BE2C (cell line): ENCODE measurements at regions not wholly inside any gene's neighbourhood (a gene's known extent, or its start where the extent isn't known, plus 50 kb on each side); places are given as distances from the start of the nearest gene placed in this dataset.

Experiments used
- DNase-seq: peaks from one replicate; pipeline ENCODE4 v3.0.0-alpha.2; 2020
- H3K27me3 ChIP-seq: fragments of 250-450 bp; sonication (Bioruptor Pico); 2 replicates; pipeline ENCODE4 v1.5.1; 2020; ENCODE audit warnings: mild to moderate bottlenecking
- H3K36me3 ChIP-seq: fragments of 250-450 bp; sonication (Bioruptor Pico); 2 replicates; pipeline ENCODE4 v1.5.1; 2020; ENCODE audit warnings: mild to moderate bottlenecking
- H3K4me1 ChIP-seq: fragments of 250-450 bp; sonication (Bioruptor Pico); 2 replicates; pipeline ENCODE4 v1.5.1; 2020
- H3K4me3 ChIP-seq: 2 replicates; pipeline ENCODE4 v1.5.1; 2011; ENCODE audit warnings: low read depth, low read length
- H3K9me3 ChIP-seq: fragments of 250-450 bp; sonication (Bioruptor Pico); 2 replicates; pipeline ENCODE4 v1.5.1; 2020
- TF ChIP-seq, protein P1 (sequence below): IDR thresholded peaks from 2 replicates; pipeline ENCODE4 v1.5.1; 2012; ENCODE audit warnings: mild to moderate bottlenecking, low read depth, low read length

GRCh38 chr14:50049093-50049492 lies 67.3 kb downstream of the VCPKMT start:
- Histone ChIP-seq H3K4me3 (no peak overlapping the region), H3K27me3 (no peaks in the 10 kb centered on the region), H3K9me3 (no peaks in the 10 kb centered on the region), H3K36me3 (no peaks in the 10 kb centered on the region), H3K4me1 (no peaks in the 10 kb centered on the region)
- no peak for DNase-seq
- TF ChIP-seq, protein P1, sequence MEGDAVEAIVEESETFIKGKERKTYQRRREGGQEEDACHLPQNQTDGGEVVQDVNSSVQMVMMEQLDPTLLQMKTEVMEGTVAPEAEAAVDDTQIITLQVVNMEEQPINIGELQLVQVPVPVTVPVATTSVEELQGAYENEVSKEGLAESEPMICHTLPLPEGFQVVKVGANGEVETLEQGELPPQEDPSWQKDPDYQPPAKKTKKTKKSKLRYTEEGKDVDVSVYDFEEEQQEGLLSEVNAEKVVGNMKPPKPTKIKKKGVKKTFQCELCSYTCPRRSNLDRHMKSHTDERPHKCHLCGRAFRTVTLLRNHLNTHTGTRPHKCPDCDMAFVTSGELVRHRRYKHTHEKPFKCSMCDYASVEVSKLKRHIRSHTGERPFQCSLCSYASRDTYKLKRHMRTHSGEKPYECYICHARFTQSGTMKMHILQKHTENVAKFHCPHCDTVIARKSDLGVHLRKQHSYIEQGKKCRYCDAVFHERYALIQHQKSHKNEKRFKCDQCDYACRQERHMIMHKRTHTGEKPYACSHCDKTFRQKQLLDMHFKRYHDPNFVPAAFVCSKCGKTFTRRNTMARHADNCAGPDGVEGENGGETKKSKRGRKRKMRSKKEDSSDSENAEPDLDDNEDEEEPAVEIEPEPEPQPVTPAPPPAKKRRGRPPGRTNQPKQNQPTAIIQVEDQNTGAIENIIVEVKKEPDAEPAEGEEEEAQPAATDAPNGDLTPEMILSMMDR = no peak

GRCh38 chr14:50049703-50050570 lies 66.4 kb downstream of the VCPKMT start:
- H3K4me3 ChIP-seq = no peak overlapping the region
- no peaks in the 10 kb centered on the region; the same call in 1 of the 2 replicates for H3K4me1 ChIP-seq
- DNase-seq = no peak
- H3K27me3 ChIP-seq = no peaks in the 10 kb centered on the region
- H3K36me3 ChIP-seq = no peaks in the 10 kb centered on the region
- TF ChIP-seq, protein P1 = no peak
- H3K9me3 ChIP-seq = no peaks in the 10 kb centered on the region

DNA sequence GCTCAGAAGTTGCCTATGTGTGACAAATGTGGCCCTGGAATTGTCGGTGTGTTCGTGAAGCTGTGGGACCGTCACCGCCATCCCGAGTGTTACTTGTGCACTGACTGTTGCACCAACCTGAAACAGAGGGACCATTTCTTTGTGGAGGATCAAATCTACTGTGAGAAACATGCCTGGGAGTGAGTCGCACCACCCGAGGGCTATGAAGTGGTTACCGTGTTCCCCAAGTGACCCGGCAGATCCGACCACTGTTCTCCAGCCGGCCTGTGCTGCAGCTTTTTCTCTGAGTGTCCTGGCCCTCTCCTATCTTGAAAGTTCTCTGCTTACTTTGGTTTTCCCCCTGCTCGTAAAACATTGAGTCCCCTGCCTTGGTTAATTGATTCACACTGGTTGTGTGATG lies 65.3 kb downstream of the VCPKMT start:
- H3K4me1 ChIP-seq = no peaks in the 10 kb centered on the region; the same call in 1 of the 2 replicates
- H3K27me3 ChIP-seq = no peaks in the 10 kb centered on the region
- TF ChIP-seq, protein P1 = no peak
- H3K9me3 ChIP-seq = no peaks in the 10 kb centered on the region
- no peaks in the 10 kb centered on the region for H3K36me3 ChIP-seq
- no peak for DNase-seq
- no peak overlapping the region for H3K4me3 ChIP-seq

DNA sequence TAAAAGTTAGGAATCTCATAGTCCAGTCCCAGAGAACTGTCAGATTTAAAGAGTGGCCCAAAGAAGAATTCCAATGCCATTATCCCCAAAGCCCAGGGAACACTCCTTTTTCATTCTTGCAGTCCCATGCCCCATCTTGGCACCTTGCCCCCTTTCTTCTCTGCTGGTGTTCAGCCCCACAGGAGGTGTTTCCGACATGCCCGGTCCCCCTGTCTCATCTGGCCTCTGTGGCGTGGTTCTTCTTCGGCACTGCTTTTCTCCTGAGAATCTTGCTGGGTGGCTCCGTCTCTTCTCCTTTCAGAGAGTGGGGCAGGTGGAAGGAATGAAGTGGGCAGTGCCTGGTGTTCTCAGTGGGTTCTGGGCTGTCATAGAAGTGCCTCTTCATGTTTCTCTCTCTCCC lies 64.7 kb downstream of the VCPKMT start:
- H3K36me3 ChIP-seq = no peaks in the 10 kb centered on the region
- TF ChIP-seq, protein P1 = no peak
- peaks cover 4% of the 10 kb centered on the region for H3K4me1 ChIP-seq
- no peaks in the 10 kb centered on the region for H3K9me3 ChIP-seq
- no peak for DNase-seq
- H3K27me3 ChIP-seq = no peaks in the 10 kb centered on the region
- H3K4me3 ChIP-seq = no peak overlapping the region

DNA sequence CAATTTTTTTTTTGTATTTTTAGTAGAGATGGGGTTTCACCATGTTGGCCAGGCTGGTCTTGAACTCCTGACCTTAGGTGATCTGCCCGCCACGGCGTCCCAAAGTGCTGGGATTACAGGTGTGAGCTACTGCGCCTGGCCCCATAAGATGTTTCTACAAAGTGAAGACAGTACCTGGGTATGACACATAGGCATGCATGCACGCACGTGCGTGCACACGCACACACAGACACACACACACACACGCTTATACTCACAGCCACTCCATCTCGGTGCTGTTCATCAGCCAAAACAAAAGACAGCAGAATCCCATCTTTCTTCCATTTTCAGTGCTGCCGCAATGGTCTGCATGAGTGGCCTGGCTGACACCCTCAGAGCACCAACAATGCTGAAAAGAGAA lies 63.9 kb downstream of the VCPKMT start:
- Histone ChIP-seq H3K4me3 (no peak overlapping the region), H3K4me1 (peaks cover 4% of the 10 kb centered on the region), H3K27me3 (no peaks in the 10 kb centered on the region), H3K9me3 (no peaks in the 10 kb centered on the region), H3K36me3 (no peaks in the 10 kb centered on the region)
- DNase-seq = no peak
- TF ChIP-seq, protein P1 = no peak

DNA sequence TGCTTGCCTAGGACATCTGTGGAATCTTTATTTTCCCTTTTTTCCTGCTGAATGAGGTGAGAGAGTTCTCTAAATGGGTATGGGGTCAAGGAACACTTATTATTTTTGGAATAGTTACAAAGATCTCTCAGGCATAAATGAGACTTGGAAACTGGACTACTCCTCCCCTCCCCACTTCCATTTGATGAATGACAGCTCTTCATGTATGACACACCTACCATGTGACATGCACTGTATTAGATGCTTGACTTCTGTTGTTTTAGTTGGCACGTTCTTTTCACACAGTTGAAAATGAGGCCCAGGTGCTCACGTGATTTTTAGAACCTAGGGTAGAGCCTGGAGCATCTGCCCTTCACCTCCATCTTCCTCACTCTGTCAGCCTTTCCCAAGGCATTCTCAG lies 62.4 kb downstream of the VCPKMT start:
- Histone ChIP-seq H3K4me1 (peaks cover 4% of the 10 kb centered on the region), H3K9me3 (no peaks in the 10 kb centered on the region), H3K27me3 (no peaks in the 10 kb centered on the region), H3K36me3 (no peaks in the 10 kb centered on the region), H3K4me3 (no peak overlapping the region)
- no peak for DNase-seq
- TF ChIP-seq, protein P1 = no peak
